GM21529 (cell line): ENCODE measurements at regions not wholly inside any gene's neighbourhood (a gene's known extent, or its start where the extent isn't known, plus 50 kb on each side); places are given as distances from the start of the nearest gene placed in this dataset.
A peak's percentile ranks its signal among the peaks of the same experiment; 100 is the strongest.

Source experiments
- ATAC-seq: cut with Tn5 transposase; IDR thresholded peaks from one replicate; pipeline ENCODE4 v1.9.1; 2021; ENCODE audit not compliant: unreplicated experiment

DNA sequence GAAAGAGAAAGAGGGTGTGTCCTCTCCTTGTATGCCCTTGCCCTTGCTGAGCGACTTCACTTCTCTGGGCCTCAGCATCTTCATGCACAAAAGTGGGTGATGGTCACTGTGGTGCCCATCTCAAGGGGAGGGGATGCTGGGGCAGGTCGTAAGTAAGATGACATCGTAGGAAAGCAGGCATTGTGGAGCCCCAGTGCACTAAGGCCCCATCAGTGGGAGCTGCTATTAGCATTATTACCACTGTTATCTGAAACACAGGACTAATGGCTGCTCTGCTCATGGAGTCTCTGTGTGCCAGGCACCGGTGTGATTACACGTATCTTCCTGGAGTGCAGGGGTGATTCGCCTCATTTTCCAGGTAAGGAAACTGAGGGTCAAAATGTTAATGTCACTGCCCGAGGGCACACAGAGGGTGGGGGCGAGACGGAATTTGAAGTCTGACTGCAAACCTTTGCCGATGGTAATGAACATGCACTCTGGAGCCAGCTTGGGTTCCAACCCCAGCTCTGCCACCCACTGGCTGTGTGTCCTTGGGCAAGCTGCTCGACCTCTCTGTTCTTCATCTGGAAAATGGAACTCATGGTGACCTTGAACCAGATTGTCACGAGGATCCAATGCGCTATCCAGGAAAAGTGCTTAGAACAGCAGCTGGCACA, 63.2 kb upstream of the GSE1 start:
- ATAC-seq, result no peak

DNA sequence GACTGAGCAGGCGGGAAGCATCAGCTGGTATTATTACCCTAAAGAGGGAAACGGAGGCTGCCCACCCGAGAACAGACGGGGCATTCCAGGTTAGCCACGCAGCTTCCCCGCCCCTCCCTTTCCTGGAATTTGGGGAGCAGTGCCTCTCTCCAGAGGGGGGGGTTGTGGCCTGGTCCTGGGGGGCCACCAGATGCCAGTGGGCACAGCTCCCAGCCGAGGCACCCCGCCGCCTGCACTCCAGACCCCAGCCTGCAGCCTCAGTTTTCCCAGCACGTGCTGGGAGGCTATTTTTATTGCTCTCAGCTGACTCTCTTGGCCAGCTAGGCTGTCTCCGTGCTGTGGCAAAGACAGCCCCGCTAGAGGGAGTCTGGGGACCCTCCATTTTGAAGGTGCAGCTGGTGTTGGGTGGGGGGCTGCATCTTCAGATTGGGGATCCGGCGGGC, 62.7 kb upstream of the GSE1 start:
- no peak for ATAC-seq

DNA sequence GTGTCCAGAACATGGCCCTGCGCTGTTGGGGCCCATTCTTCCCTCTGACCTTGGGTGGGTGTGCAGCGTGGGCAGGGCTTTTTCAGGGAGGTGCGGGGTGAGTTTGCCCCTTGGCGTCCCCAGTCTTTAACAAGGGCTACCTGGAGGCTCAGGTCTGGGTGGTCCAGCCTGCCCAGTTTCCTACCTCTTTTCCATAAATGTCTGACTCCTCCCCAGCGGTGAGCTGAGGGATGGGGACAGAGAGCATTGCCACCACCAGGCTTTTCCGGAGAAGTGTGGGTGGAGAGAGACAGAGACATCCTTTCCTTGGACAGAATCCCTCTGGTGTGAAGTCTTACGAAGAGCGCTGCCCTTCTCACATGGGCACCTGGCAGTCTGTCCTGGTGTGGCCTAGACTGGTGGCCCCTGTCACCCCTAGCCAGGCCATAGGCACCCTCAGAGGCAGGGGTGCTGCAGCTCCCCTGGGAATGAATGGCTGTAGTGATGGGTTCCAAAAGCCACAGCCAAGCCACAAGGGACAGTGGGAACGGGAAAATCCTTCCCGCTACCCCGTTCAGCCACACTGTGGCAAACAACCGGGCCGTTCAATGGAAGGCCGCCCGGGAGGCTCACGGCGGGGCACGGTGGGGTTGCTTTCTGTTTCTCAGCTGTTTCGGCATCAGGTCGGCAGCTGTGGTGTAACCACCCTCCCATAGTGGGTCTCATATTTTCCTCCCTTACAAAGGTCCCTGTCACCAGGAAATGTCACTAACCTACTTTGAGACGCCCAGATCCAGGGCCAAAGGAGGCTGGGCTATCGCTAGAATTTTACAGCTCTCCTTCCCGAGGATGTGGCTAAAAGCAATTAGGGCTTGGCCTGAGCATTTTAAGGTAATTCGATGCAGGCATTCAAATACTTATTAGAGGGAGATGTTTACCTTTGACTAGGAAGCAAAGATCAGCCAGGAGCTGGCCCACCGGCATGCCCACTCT, 61.9 kb upstream of the GSE1 start:
- no peak for ATAC-seq

DNA sequence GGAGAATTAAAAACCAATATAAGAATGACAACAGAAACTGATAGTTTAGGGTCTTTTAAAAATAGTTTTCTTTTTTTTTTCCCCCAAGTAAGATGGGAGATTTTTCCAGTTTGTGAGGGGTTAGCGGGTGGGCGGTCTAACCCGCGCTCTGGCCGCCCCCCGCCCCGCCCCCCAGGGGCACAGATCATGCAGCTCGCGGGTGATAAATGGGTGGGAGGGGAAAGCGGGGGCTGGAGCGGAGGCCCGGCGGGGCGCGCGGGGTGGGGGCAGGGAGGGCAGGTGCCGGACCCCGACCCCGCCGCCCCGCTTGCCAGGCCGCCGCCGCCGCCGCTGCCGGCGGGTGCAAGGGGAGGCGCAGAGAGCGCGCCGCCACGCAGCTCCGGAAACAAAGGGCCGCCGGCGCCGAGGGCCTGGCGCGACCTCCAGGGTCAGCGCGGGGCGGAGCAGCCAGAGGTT, 60.1 kb upstream of the GSE1 start:
- no peak for ATAC-seq

DNA sequence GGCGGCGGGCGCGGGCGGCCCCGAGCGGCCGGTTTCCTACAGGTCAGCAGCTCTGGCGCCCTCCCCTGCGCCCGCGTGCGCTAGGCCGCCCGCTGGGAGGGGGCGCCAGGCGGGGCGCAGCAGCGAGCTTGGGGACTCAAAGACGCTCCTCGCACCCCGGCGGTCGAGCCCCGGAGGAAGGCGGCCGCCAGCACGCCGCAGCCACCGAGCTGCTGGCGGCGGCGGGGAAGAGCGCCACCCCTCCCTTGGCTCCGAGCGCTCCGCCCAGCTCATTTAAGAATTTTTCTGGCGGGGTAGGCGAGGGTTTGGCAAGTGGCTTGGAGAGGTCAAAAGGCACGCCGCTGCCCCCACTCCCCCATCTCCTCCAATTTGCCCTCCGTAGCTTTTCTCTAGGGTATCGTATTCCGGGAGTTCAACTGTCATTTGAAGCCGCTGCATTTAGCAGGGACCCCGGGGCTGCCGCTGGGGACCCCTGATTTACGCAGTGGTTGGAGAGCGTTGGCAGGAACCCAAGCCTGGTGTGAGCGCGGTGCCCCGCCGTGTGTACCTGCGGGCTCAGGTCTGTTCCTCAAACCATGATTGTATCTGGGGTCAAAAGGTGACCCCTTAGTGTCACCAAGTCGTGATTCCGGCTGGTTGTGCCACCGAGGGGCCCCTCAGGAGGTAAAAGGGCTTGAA, 59.5 kb upstream of the GSE1 start:
- peak; percentile 28 for ATAC-seq

DNA sequence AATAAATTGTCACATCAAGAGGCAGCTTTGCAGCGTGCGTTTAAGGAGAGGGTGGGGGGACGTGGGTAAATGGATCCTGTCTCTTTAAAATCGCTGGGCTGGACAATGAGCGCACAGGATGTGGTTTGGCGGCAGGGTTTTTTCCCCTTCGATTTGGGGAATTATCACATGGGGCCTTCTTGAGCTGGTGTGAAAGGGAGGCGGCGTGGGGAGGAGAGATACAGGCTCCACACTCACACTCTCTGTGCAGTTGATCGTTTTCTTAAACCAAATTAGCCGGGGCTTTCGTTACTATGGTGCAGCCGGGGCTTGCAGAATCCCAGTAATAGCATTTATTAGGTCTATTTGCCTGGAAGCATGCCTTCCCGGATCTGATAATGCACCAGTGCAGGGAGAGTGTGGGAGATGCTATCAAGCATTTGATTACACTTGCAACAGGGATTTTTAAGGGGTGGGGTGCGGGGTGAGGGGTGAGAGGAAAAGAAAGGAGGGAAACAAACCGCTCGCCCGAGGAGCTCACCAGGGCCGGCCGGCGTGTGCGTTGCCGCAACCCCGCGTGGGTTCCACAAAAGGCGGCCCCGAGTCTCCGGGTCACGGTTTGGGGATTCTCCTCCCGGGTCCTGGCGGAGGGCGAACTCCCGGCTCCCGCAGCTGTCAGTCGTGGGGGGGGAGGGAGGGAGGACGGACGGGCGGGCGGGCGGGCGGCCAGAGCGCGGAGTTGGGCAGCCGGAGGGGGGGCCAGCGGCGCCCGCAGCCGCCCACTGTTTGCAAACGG, 58.8 kb upstream of the GSE1 start:
- ATAC-seq, result peak; percentile 49

DNA sequence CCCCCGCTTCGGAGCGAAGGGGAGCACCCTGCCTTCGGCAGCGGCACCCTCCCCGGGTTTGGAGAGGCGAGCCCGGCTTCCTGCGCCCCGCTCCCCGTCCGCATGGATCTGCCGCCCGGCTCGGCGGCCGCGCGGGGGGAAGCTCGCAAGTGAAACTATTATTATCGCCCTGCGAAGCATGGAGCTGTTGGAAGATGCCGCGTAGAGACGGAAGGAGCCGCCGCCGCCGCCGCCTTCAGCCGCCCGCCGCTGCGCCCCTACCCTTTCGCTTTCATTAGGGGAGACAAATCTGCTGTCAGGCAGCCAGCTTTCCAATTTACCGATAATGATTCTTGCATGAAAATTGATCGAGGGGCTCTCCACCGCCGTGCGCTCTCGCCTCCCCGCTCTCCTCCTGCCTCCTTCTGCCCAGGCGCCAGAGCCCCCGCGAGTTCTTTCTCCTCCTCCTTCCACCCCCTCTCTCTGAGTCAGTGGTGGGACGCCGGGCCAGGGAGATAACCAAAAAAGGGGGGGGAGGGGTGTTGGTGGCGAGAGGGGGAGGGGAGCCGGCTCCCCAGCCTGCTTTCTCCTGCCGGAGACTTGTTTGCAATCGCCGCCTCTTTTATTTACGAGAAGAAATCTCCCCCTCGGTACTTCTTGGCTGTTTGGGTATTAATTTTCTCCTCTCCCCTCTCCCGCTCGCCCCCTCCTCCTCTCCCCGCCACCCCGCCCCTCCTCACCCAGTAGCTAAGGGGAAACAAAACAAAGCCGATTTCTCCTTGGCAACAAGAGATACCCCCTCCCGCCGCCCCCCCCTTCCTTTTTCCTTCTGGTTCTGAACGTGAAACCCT, 58.0 kb upstream of the GSE1 start:
- no peak for ATAC-seq

DNA sequence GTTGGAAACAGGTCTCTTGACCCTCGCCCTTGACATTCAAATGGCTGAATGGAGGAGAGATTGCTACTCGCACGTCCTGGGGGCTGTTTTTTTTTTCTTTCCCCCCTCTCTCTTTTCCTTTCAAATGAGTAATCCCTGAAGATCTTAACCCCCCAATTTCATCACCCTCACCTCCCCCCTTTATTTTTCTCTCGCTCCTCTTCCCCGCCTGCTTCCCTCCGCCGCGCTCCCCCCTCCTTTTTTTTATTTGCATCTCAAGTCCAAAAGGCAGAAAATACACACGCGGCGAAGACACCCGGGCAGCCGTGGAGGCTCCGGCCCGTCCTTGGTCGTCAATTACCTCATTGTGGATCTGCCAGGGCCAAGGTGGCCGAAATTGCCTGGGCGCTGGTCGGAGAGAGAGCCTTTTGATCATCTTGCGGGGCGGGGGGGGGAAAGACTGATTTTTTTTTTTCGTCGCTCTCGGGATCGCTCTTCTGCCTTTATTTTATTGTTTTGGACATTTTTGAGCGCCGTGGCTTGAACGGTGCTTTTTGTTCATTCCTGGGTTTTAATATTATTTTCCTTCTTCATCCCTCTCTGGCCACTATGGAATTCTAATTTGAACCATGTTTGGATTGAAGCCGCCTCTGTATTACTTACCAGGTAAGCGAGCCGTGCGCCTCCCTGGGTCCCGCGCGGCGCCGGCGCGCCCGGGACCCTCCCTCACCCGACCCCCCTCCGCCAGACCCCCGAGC, 57.2 kb upstream of the GSE1 start:
- no peak for ATAC-seq

DNA sequence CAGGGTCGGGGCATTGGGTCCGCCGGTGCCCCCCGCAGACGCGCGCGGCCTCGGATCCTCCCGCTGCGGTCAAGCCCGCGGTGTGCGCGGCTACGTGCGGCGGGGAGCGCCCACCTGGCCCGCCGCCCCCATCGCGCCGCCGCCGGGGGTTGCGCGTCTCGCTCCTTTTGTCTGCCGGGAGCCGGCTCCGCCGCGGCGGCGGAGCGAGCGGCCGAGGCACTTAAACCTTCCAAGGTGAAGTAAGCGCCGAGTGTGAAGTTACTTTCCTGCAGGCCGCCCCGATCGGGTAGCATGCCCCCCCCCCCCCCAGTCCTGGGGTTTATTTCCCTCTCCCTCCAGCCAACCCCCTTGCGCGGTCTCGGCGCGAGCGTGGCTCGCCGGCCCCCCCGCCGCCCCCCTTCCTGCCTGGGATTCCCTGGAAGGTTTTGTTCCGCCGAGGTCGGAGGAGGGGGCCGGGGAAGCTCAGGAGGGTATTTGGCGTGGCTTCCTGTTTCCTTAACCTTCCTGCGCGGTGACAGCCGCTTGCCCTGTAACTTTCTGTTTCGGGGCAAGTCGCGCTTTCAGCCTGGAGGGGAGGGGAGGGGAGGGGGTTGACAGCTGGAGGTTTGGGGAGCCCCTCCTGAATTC, 56.6 kb upstream of the GSE1 start:
- peak; percentile 29 for ATAC-seq

DNA sequence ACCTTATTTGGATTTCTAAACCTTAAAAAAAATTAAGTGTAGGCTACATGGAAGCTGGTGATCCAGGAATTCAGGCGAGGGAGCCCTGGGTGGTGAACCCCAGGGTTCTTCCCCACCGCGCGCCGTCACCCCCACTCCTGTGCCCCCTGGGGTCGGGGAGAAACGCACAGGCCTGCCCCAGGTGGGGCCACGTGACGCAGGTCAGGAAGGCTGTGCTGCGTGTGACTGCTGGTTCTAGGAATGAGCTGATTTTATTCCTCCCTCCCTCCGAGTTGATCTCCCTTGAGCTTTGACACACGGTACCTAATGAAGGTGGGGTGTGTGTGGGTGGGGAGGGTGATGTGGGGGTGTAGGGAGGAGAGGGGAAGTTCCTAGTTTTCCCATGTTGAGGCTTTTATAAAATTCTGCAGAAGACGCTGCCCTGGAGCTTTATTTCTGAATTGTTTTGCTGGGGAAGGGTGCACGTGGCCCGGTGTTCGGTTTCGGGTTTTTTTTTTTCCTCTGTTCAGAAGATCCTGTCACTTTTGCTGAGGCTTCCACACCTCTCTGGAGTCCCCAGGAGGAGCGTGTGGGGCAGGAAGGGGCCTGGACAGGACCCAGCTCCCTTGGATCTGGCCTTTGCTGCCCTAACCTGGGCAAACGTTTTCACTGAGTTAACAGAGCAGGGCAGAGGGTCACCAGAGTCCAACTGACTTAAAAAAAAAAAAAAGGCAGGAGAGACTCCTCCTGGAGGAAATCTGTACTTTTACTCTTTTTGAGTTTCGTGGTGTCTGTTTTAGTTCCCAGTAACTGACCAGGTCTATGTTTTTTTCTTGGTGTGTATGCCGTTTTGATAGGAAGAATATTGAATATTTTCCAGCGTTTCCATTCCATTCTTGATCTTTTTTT, 55.8 kb upstream of the GSE1 start:
- peak; percentile 13 for ATAC-seq

DNA sequence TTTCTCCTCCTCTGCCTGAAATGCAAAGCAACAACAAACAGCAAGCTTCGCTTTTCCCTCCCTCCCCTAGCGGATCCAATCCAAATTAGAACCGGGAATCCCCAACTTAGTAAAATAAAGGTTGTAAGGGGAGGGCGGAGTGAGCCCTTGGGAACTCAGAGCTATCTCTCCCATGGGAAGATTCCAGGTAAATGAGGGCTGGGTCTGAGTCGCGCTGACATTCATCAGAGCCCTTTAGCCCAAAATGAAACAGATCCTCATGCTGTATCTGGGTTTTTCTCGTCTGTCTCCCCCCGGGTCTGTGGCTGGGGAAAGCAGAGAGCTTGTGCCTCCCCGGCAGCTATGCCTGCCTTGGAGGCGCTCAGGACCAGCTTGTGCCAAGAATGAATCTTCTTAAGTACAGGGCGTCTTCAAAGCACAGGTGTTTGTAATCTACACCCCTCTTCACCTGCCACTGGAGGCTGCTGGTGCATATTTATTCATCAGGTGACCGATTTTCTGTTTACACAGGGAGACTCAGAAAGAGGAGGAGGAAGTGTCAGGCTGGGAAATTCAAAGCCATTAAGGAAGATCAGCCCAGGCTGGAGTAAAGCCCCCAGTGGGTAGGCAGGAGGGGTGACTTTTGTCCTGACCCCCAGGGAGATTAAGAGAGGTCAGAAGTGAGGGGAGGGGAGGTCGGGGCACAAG, 55.0 kb upstream of the GSE1 start:
- no peak for ATAC-seq

DNA sequence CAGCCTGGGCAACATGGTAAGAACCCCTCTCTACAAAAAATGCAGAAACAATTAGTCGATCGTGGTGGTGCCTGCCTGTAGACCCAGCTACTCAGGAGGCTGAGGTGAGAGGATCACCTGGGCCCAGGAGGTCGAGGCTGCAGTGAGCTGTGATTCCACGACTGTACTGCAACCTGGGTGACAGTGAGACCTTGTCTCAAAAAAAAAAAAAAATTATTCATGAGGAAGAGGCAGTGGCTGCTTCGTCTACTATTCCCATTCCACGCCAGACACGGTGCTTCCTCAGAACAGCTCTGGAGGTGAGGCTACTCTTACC, 52.2 kb upstream of the GSE1 start:
- ATAC-seq, result no peak

DNA sequence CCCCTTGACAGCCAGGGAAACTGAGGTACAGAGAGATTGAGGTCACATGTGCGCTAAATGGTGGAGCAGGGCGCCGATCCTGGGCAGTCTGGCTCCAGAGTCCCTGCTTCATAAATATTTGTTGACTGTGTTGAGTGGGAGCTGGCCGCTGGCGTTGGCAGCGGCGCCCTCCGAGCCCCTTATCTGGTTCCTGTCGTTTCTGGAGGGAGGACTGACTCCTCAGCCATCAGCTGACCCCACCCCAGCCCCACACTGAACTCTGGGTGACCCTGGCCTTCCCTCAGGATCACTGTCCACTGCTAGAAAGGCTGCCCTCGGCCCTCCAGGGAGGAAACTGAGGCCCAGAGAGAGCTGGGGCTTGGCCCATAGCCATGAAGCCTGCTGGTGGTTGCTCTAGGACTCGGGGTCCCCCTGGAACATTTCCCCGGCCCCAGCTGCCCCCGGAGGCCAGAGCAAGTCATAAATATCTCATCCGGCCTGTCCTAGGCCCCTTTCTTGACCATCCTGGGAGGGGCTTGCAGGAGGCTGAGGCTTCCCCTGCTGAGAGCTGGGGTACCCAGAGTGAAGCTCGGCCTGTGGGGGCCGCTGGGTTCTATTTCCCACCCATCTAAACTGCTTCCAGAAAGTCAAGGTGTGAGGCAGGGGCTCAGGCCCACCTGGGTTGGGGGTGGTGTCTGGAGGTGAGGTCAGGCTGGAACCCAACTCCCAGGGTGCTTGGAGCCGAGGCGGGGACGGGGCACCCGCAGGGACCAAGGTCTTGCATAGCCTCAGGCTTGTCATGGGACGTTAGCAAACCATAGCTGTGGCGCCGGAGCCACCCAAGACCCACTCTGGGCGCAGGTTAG, 51.7 kb upstream of the GSE1 start:
- ATAC-seq, result no peak

DNA sequence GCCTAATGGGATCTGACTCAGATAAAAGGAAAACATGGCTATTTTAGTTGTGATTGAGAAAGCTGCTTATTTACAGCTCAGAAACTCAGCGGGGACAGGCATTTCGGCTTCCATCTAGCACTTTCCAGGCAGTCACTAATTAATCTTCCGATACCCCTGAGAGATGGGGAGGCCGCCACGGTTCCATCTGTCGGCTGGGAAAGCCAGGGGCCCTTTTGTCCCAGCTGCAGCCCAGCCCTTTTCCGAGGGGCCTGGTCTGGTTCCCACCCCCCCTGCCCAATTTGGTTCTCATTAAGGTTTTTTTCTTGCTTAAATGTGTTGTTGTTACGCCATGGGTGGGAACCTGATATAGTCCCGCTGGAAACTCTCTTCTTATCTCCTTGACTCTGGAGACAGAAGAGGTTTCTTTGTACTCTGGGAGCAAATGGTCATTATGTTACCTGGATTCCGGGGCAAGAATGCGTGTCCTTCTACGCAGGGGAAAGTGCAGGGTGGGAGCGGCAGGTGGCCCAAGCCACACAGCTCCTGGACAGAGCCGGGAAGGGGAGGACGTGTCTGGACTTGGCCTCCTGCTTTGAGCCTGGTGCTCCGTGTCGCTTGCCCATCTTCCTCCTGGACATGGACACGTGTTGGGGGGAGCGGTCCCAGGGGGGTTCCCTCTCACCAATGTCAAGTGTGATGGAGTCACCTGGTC, 50.9 kb upstream of the GSE1 start:
- ATAC-seq, result no peak

DNA sequence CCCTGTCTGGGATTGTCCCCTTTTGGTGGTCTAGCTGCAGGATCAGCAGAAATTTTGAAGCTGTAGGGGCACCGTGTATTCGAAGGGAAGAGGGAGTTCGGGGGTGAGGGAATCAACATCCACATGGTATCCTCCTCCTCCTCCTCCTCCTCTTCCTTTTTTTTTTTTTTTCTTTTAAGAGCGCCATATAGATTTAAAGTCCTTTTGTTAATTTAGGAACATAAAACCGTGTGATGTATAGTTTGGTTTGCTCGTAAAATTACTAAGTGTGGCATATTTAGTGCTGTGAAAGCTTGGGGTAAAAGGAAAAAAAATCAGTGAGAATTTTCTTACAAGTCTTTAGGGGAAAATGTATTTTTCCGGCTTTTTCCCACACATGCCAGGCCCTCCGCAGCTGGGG, 50.1 kb upstream of the GSE1 start:
- no peak for ATAC-seq
